ENCODE measurements at regions not wholly inside any gene's neighbourhood (a gene's known extent, or its start where the extent isn't known, plus 50 kb on each side); places are given as distances from the start of the nearest gene placed in this dataset.

- TF ChIP-seq EP300 (IDR thresholded peaks at IDR 0.05; ENCODE audit: borderline replicate concordance) (no peak), YY1 (IDR thresholded peaks at IDR 0.05; ENCODE audit: low read depth) (no peak), MAX (IDR thresholded peaks at IDR 0.05) (no peak), TAF1 (IDR thresholded peaks at IDR 0.05; ENCODE audit: low read depth) (no peak), RAD21 (IDR thresholded peaks at IDR 0.05; ENCODE audit: low read depth) (no peak), CREB1 (IDR thresholded peaks at IDR 0.05; ENCODE audit: low read depth) (no peak), REST (IDR thresholded peaks at IDR 0.05; ENCODE audit: low read depth) (no peak), NFIC (IDR thresholded peaks at IDR 0.05) (no peak), TEAD4 (IDR thresholded peaks at IDR 0.05) (no peak), USF1 (IDR thresholded peaks at IDR 0.05) (no peak), TCF12 (IDR thresholded peaks at IDR 0.05; ENCODE audit: low read depth) (no peak), EGR1 (IDR thresholded peaks at IDR 0.05) (no peak), ZBTB7A (IDR thresholded peaks at IDR 0.05; ENCODE audit: low read depth) (no peak)
Observed at GRCh38 chr2:221911890-221912289, 339.8 kb upstream of the EPHA4 start.

Data from Ishikawa (cell line).